ENCODE measurements at regions not wholly inside any gene's neighbourhood (a gene's known extent, or its start where the extent isn't known, plus 50 kb on each side); places are given as distances from the start of the nearest gene placed in this dataset.

GRCh38 chr20:60476045-60476444 is 517.8 kb downstream of the CDH26 start:
- no peaks in the 10 kb centered on the region for H3K36me3 Mint-ChIP-seq (ENCODE audit: unreplicated experiment)
- H3K27ac Mint-ChIP-seq (ENCODE audit: unreplicated experiment), result no peak overlapping the region
- no peaks in the 10 kb centered on the region for H3K4me1 Mint-ChIP-seq (ENCODE audit: unreplicated experiment)
- no peak for DNase-seq (ENCODE audit: extremely low spot score, unreplicated experiment)
- TF ChIP-seq, protein P1, sequence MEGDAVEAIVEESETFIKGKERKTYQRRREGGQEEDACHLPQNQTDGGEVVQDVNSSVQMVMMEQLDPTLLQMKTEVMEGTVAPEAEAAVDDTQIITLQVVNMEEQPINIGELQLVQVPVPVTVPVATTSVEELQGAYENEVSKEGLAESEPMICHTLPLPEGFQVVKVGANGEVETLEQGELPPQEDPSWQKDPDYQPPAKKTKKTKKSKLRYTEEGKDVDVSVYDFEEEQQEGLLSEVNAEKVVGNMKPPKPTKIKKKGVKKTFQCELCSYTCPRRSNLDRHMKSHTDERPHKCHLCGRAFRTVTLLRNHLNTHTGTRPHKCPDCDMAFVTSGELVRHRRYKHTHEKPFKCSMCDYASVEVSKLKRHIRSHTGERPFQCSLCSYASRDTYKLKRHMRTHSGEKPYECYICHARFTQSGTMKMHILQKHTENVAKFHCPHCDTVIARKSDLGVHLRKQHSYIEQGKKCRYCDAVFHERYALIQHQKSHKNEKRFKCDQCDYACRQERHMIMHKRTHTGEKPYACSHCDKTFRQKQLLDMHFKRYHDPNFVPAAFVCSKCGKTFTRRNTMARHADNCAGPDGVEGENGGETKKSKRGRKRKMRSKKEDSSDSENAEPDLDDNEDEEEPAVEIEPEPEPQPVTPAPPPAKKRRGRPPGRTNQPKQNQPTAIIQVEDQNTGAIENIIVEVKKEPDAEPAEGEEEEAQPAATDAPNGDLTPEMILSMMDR (IDR thresholded peaks at IDR 0.05), result no peak
- H3K27me3 Mint-ChIP-seq (ENCODE audit: unreplicated experiment), result peaks cover 2% of the 10 kb centered on the region
- no peak overlapping the region for H3K4me3 Mint-ChIP-seq (ENCODE audit: unreplicated experiment)
- H3K9me3 Mint-ChIP-seq (ENCODE audit: unreplicated experiment), result no peaks in the 10 kb centered on the region

GRCh38 chr20:60477958-60478357 is 519.7 kb downstream of the CDH26 start:
- TF ChIP-seq, protein P1 (IDR thresholded peaks at IDR 0.05), result no peak
- H3K9me3 Mint-ChIP-seq (ENCODE audit: unreplicated experiment), result no peaks in the 10 kb centered on the region
- H3K27ac Mint-ChIP-seq (ENCODE audit: unreplicated experiment), result no peak overlapping the region
- H3K4me1 Mint-ChIP-seq (ENCODE audit: unreplicated experiment), result no peaks in the 10 kb centered on the region
- DNase-seq (ENCODE audit: extremely low spot score, unreplicated experiment), result no peak
- H3K27me3 Mint-ChIP-seq (ENCODE audit: unreplicated experiment), result peaks cover 2% of the 10 kb centered on the region
- H3K36me3 Mint-ChIP-seq (ENCODE audit: unreplicated experiment), result no peaks in the 10 kb centered on the region
- H3K4me3 Mint-ChIP-seq (ENCODE audit: unreplicated experiment), result no peak overlapping the region

GRCh38 chr20:60478533-60478932 is 520.3 kb downstream of the CDH26 start:
- Mint-ChIP-seq H3K9me3 (ENCODE audit: unreplicated experiment) (no peaks in the 10 kb centered on the region), H3K27me3 (ENCODE audit: unreplicated experiment) (peaks cover 2% of the 10 kb centered on the region), H3K4me3 (ENCODE audit: unreplicated experiment) (no peak overlapping the region), H3K36me3 (ENCODE audit: unreplicated experiment) (no peaks in the 10 kb centered on the region), H3K27ac (ENCODE audit: unreplicated experiment) (no peak overlapping the region), H3K4me1 (ENCODE audit: unreplicated experiment) (no peaks in the 10 kb centered on the region)
- DNase-seq (ENCODE audit: extremely low spot score, unreplicated experiment), result no peak
- TF ChIP-seq, protein P1 (IDR thresholded peaks at IDR 0.05), result no peak

GRCh38 chr20:60480950-60481742 is 522.9 kb downstream of the CDH26 start:
- Mint-ChIP-seq H3K4me1 (ENCODE audit: unreplicated experiment) (no peaks in the 10 kb centered on the region), H3K27me3 (ENCODE audit: unreplicated experiment) (no peaks in the 10 kb centered on the region), H3K36me3 (ENCODE audit: unreplicated experiment) (no peaks in the 10 kb centered on the region), H3K27ac (ENCODE audit: unreplicated experiment) (no peak overlapping the region), H3K9me3 (ENCODE audit: unreplicated experiment) (peaks cover 7% of the 10 kb centered on the region), H3K4me3 (ENCODE audit: unreplicated experiment) (no peak overlapping the region)
- TF ChIP-seq, protein P1 (IDR thresholded peaks at IDR 0.05), result no peak
- no peak for DNase-seq (ENCODE audit: extremely low spot score, unreplicated experiment)

DNA sequence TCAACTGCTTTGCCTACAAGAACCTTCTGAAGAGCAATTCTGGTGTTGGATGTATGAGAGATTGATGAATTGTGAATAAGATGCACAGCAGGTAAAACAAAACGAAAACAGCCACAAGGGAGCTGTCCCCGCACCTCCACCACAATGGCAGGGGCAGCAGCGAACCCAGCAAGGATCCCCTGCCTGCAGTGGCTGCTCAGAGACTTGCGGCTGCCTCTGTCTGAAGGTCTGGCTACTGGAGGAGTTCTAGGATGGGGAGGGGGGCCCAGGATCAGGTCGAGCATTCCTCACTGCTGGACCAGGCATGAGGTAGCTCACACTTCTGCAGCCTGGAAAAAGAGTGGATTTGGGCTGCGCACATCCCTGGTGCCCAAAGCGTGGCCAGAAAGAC is 523.5 kb downstream of the CDH26 start:
- no peaks in the 10 kb centered on the region for H3K27me3 Mint-ChIP-seq (ENCODE audit: unreplicated experiment)
- H3K27ac Mint-ChIP-seq (ENCODE audit: unreplicated experiment), result no peak overlapping the region
- no peaks in the 10 kb centered on the region for H3K36me3 Mint-ChIP-seq (ENCODE audit: unreplicated experiment)
- no peaks in the 10 kb centered on the region for H3K4me1 Mint-ChIP-seq (ENCODE audit: unreplicated experiment)
- no peak overlapping the region for H3K4me3 Mint-ChIP-seq (ENCODE audit: unreplicated experiment)
- TF ChIP-seq, protein P1 (IDR thresholded peaks at IDR 0.05), result no peak
- peaks cover 7% of the 10 kb centered on the region for H3K9me3 Mint-ChIP-seq (ENCODE audit: unreplicated experiment)
- DNase-seq (ENCODE audit: extremely low spot score, unreplicated experiment), result no peak
